ENCODE measurements at regions not wholly inside any gene's neighbourhood (a gene's known extent, or its start where the extent isn't known, plus 50 kb on each side); places are given as distances from the start of the nearest gene placed in this dataset.

DNA sequence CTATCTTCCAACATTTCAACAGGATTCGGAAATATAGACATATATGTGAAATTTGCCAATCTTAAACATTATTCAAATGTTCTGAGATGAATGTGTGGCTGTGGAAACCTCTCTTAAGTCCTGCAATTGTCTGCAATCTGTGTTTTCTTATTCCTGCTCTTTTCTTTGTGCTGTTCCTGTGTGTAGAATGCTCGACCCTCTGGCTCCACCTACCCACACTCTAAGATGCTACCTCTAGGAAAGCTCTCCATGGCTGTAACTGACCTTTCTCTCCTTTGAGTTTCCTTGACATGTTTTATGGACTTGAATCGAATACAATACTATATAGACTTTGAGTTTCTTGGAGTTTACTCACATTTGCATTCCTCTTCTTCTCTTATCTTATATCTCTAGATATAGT lies 120.6 kb upstream of the ASTN2 start:
- ChIA-PET RAD21 (ENCODE audit: unreplicated experiment) (no interaction called here), POLR2A (no interaction called here), SMC1A (ENCODE audit: uncharacterized antibody, unreplicated experiment) (interaction anchor here (1.4 to 1.5 kb wide), 2 partner anchors 9 to 30 kb away, joined by 3 read pairs; no protein-coding TSS in a partner anchor), CTCF (interaction anchor here (1.2 kb wide), 1 partner anchor 13 kb away, joined by 3 read pairs; no protein-coding TSS in a partner anchor)
- Histone ChIP-seq H4K20me1 (ENCODE audit: control insufficient read depth, insufficient read depth) (no peaks in the 10 kb centered on the region), H3K9me3 (replicated peaks; ENCODE audit: control insufficient read depth, insufficient read depth, low read length) (no peaks in the 10 kb centered on the region), H3K27me3 (replicated peaks in 1 of 2; ENCODE audit: control insufficient read depth in 2 of 2, insufficient read depth in 2 of 2, low read length in 1 of 2) (no peaks in the 10 kb centered on the region), H3K79me2 (ENCODE audit: control insufficient read depth, insufficient read depth, low read length) (no peaks in the 10 kb centered on the region), H3K27ac (ENCODE audit: control insufficient read depth, insufficient read depth) (no peak overlapping the region), H3K4me3 (no peak overlapping the region), H3K36me3 (ENCODE audit: control insufficient read depth in 2 of 2, insufficient read depth in 2 of 2, low read length in 1 of 2) (no peaks in the 10 kb centered on the region), H3K4me2 (ENCODE audit: control insufficient read depth, insufficient read depth) (no peak overlapping the region), H3K9ac (ENCODE audit: control insufficient read depth, insufficient read depth, low read length) (no peak overlapping the region), H3K4me1 (ENCODE audit: control insufficient read depth, insufficient read depth, low read length) (no peaks in the 10 kb centered on the region), H2AFZ (ENCODE audit: control insufficient read depth, low read depth, low read length) (no peak overlapping the region)
- intact Hi-C loops (cut with micrococcal nuclease; ENCODE audit: unreplicated experiment) (no loop called here), in situ Hi-C loops (cut with MboI) (no loop called here)
- TF ChIP-seq YBX1 (IDR thresholded peaks at IDR 0.05) (no peak), EP300 (IDR thresholded peaks at IDR 0.05; ENCODE audit: borderline replicate concordance in 1 of 2, control insufficient read depth in 1 of 2, low read depth in 2 of 2, low read length in 2 of 2) (no peak), NFYB (IDR thresholded peaks at IDR 0.05; ENCODE audit: insufficient read depth, low read depth, low read length) (no peak), KDM1A (IDR thresholded peaks at IDR 0.05; ENCODE audit: borderline replicate concordance) (no peak), SRF (IDR thresholded peaks at IDR 0.05; ENCODE audit: low read depth in 2 of 2, low read length in 2 of 2) (no peak), TBL1XR1 (IDR thresholded peaks at IDR 0.05; ENCODE audit: low read depth, low read length) (no peak)
- TF ChIP-seq, protein P1, sequence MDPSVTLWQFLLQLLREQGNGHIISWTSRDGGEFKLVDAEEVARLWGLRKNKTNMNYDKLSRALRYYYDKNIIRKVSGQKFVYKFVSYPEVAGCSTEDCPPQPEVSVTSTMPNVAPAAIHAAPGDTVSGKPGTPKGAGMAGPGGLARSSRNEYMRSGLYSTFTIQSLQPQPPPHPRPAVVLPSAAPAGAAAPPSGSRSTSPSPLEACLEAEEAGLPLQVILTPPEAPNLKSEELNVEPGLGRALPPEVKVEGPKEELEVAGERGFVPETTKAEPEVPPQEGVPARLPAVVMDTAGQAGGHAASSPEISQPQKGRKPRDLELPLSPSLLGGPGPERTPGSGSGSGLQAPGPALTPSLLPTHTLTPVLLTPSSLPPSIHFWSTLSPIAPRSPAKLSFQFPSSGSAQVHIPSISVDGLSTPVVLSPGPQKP (IDR thresholded peaks at IDR 0.05; ENCODE audit: low read depth, low read length) = no peak
- TF ChIP-seq, protein P2, sequence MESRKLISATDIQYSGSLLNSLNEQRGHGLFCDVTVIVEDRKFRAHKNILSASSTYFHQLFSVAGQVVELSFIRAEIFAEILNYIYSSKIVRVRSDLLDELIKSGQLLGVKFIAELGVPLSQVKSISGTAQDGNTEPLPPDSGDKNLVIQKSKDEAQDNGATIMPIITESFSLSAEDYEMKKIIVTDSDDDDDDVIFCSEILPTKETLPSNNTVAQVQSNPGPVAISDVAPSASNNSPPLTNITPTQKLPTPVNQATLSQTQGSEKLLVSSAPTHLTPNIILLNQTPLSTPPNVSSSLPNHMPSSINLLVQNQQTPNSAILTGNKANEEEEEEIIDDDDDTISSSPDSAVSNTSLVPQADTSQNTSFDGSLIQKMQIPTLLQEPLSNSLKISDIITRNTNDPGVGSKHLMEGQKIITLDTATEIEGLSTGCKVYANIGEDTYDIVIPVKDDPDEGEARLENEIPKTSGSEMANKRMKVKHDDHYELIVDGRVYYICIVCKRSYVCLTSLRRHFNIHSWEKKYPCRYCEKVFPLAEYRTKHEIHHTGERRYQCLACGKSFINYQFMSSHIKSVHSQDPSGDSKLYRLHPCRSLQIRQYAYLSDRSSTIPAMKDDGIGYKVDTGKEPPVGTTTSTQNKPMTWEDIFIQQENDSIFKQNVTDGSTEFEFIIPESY (IDR thresholded peaks at IDR 0.05) = no peak
- no TSS peak for BruUV-seq (replicated peaks)
- WGBS (ENCODE audit: insufficient coverage, insufficient replicate concordance, low lambda C conversion rate, missing lambda C conversion rate) = 0% methylated on average over 3 of the region's 3 CpGs
- DNase-seq (ENCODE audit: low read depth, low spot score) (no peak), FAIRE-seq (no peak), ATAC-seq (no peak)
